BLaER1 (cell line): ENCODE measurements at regions not wholly inside any gene's neighbourhood (a gene's known extent, or its start where the extent isn't known, plus 50 kb on each side); places are given as distances from the start of the nearest gene placed in this dataset.
A peak's percentile ranks its signal among the peaks of the same experiment; 100 is the strongest.
"Not testable (repeated sequence)": the region's sequence is repeated elsewhere in the genome, so short reads cannot be mapped to it uniquely, and the experiment has no call there.

ENCODE experiments used
- H3K27ac ChIP-seq: shearing (Covaris generic); formaldehyde crosslinking; 2 replicates; pipeline ENCODE4 v1.8.1; 2022
- H3K27me3 ChIP-seq: shearing (Covaris generic); formaldehyde crosslinking; 2 replicates; pipeline ENCODE4 v1.8.1; 2022
- H3K36me3 ChIP-seq: shearing (Covaris generic); formaldehyde crosslinking; 2 replicates; pipeline ENCODE4 v1.8.1; 2022
- H3K4me1 ChIP-seq: shearing (Covaris generic); formaldehyde crosslinking; 2 replicates; pipeline ENCODE4 v1.8.1; 2022
- H3K4me2 ChIP-seq: shearing (Covaris generic); formaldehyde crosslinking; 2 replicates; pipeline ENCODE4 v1.8.1; 2022
- H3K4me3 ChIP-seq: shearing (Covaris generic); formaldehyde crosslinking; 2 replicates; pipeline ENCODE4 v1.8.1; 2022
- H3K9ac ChIP-seq: shearing (Covaris generic); formaldehyde crosslinking; 2 replicates; pipeline ENCODE4 v1.8.1; 2022
- H3K9me3 ChIP-seq: shearing (Covaris generic); formaldehyde crosslinking; 2 replicates; pipeline ENCODE4 v1.8.1; 2022
- H4K20me1 ChIP-seq: shearing (Covaris generic); formaldehyde crosslinking; 2 replicates; pipeline ENCODE4 v1.8.1; 2022
- Cebpa-rat ChIP-seq: shearing (Covaris generic); IDR thresholded peaks from 2 replicates; pipeline ENCODE4 v1.8.1; 2022

DNA sequence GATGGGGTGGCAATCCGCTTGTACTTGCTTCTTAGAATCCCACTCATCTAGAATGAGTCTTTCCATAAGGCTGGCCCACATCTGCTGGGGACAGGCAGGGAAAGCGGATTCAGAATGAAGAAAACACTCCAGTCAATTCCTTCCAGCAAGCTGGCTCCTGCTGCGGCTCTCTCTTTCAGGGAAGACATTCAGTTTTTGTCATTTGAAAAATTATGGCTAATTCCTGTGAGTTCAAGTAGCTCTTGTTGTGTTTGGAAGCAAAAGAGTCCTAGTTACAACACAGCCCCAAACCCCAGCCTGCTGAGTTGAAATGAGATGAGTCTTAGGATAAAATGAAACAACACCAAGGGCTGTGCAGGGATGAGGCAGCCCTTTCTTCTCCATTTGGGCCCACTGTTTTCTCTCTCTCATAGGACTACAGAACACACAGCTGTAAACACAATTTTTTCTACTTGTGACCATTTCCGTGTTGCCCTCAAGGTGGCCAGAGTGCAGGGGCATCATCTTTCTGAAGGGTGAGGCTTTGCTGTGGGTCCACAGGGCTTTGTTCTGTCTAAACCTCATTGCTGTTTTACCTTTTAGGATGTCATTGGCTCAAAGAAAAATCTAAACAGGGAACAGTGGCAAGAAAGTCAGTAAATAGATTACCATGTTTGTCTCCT is 90.8 kb upstream of the EEPD1 start:
- Histone ChIP-seq H3K9ac (no peak overlapping the region), H3K36me3 (no peaks in the 10 kb centered on the region), H3K9me3 (0 out of 2 replicates have a peak, but pooled peaks cover 11% of the 10 kb centered on the region), H3K27ac (no peak overlapping the region), H3K27me3 (no peaks in the 10 kb centered on the region), H3K4me3 (no peak overlapping the region), H4K20me1 (no peaks in the 10 kb centered on the region), H3K4me2 (no peak overlapping the region), H3K4me1 (no peaks in the 10 kb centered on the region)
- no peak for TF ChIP-seq Cebpa-rat

GRCh38 chr7:36064676-36065075 is 88.4 kb upstream of the EEPD1 start:
- H3K27me3 ChIP-seq, result no peaks in the 10 kb centered on the region
- no peak overlapping the region for H3K27ac ChIP-seq
- H3K4me3 ChIP-seq, result no peak overlapping the region
- H3K9me3 ChIP-seq, result 0 out of 2 replicates have a peak, but pooled peaks cover 11% of the 10 kb centered on the region
- H4K20me1 ChIP-seq, result no peaks in the 10 kb centered on the region
- H3K4me2 ChIP-seq, result no peak overlapping the region
- H3K36me3 ChIP-seq, result no peaks in the 10 kb centered on the region
- H3K4me1 ChIP-seq, result no peaks in the 10 kb centered on the region
- no peak overlapping the region for H3K9ac ChIP-seq
- TF ChIP-seq Cebpa-rat, result no peak

DNA sequence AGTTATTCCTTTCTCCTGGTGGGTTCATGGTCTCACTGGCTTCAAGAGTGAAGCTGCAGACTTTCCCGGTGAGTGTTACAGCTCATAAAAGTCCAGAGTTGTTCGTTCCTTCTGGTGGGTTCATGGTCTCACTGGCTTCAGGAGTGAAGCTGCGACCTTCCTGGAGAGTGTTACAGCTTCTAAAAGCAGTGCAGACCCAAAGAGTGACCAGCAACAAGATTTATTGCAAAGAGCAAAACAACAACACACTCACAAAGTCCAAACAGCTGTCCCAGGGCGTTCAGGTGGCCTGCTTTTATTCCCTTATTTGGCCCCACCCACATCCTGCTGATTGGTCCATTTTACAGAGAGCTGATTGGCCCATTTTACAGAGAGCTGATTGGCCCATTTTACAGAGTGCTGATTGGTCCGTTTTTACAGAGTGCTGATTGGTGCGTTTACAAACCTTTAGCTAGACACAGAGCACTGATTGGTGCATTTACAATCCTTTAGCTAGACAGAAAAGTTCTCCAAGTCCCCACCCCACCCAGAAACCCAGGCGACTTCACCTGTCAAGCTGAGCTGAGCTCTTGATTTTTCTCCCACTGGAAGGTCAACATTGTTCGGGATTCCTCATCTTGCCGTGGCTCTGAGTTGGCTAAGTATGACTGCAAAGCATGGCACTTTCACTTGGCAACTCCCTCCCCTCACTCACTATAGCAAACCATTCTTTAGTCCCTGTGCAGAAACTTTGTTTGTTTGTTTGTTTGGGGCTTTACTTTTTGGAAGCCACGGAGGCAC is 87.3 kb upstream of the EEPD1 start:
- not testable (repeated sequence) for H4K20me1 ChIP-seq, H3K36me3 ChIP-seq, H3K9ac ChIP-seq, H3K4me3 ChIP-seq, H3K27ac ChIP-seq, H3K27me3 ChIP-seq, H3K4me2 ChIP-seq, H3K4me1 ChIP-seq
- 0 out of 2 replicates have a peak, but pooled peaks cover 11% of the 10 kb centered on the region for H3K9me3 ChIP-seq

GRCh38 chr7:36066343-36066664 is 86.8 kb upstream of the EEPD1 start:
- Histone ChIP-seq H3K4me1 (no peaks in the 10 kb centered on the region), H3K9ac (no peak overlapping the region), H3K9me3 (0 out of 2 replicates have a peak, but pooled peaks cover 11% of the 10 kb centered on the region), H3K36me3 (no peaks in the 10 kb centered on the region), H3K4me2 (no peak overlapping the region), H3K4me3 (no peak overlapping the region), H4K20me1 (no peaks in the 10 kb centered on the region), H3K27ac (no peak overlapping the region), H3K27me3 (no peaks in the 10 kb centered on the region)
- no peak for TF ChIP-seq Cebpa-rat

- no peaks in the 10 kb centered on the region for H3K27me3 ChIP-seq
- H3K4me1 ChIP-seq, result no peaks in the 10 kb centered on the region
- H3K4me3 ChIP-seq, result no peak overlapping the region
- no peaks in the 10 kb centered on the region for H4K20me1 ChIP-seq
- H3K4me2 ChIP-seq, result no peak overlapping the region
- no peak for TF ChIP-seq Cebpa-rat
- H3K27ac ChIP-seq, result no peak overlapping the region
- H3K9me3 ChIP-seq, result 0 out of 2 replicates have a peak, but pooled peaks cover 9% of the 10 kb centered on the region
- H3K36me3 ChIP-seq, result no peaks in the 10 kb centered on the region
- H3K9ac ChIP-seq, result no peak overlapping the region
Observed at GRCh38 chr7:36070230-36070629, 82.8 kb upstream of the EEPD1 start.

GRCh38 chr7:36071605-36072004 is 81.4 kb upstream of the EEPD1 start:
- no peak for TF ChIP-seq Cebpa-rat
- Histone ChIP-seq H3K4me3 (no peak overlapping the region), H3K4me1 (peaks cover 7% of the 10 kb centered on the region), H4K20me1 (no peaks in the 10 kb centered on the region), H3K4me2 (no peak overlapping the region), H3K36me3 (no peaks in the 10 kb centered on the region), H3K27ac (no peak overlapping the region), H3K27me3 (no peaks in the 10 kb centered on the region), H3K9me3 (no peaks in the 10 kb centered on the region), H3K9ac (no peak overlapping the region)

- H4K20me1 ChIP-seq, result no peaks in the 10 kb centered on the region
- H3K4me2 ChIP-seq, result no peak overlapping the region
- TF ChIP-seq Cebpa-rat, result no peak
- H3K4me1 ChIP-seq, result peaks cover 9% of the 10 kb centered on the region
- no peak overlapping the region for H3K27ac ChIP-seq
- no peaks in the 10 kb centered on the region for H3K27me3 ChIP-seq
- no peak overlapping the region for H3K4me3 ChIP-seq
- H3K9ac ChIP-seq, result no peak overlapping the region
- no peaks in the 10 kb centered on the region for H3K36me3 ChIP-seq
- no peaks in the 10 kb centered on the region for H3K9me3 ChIP-seq
Observed at GRCh38 chr7:36072620-36073019, 80.4 kb upstream of the EEPD1 start.

- no peaks in the 10 kb centered on the region for H3K36me3 ChIP-seq
- no peaks in the 10 kb centered on the region for H4K20me1 ChIP-seq
- H3K27me3 ChIP-seq, result no peaks in the 10 kb centered on the region
- H3K4me3 ChIP-seq, result no peak overlapping the region
- no peak overlapping the region for H3K9ac ChIP-seq
- no peaks in the 10 kb centered on the region for H3K9me3 ChIP-seq
- H3K4me2 ChIP-seq, result no peak overlapping the region
- no peak for TF ChIP-seq Cebpa-rat
- H3K27ac ChIP-seq, result no peak overlapping the region
- H3K4me1 ChIP-seq, result peaks cover 9% of the 10 kb centered on the region
Observed at GRCh38 chr7:36075561-36075960, 77.5 kb upstream of the EEPD1 start.

GRCh38 chr7:36076074-36076473 is 77.0 kb upstream of the EEPD1 start:
- Histone ChIP-seq H3K27ac (no peak overlapping the region), H3K4me1 (peaks cover 9% of the 10 kb centered on the region), H3K9ac (no peak overlapping the region), H3K27me3 (no peaks in the 10 kb centered on the region), H3K9me3 (no peaks in the 10 kb centered on the region), H4K20me1 (no peaks in the 10 kb centered on the region), H3K4me2 (peak overlapping the region; percentile 46), H3K36me3 (no peaks in the 10 kb centered on the region), H3K4me3 (no peak overlapping the region)
- no peak for TF ChIP-seq Cebpa-rat

DNA sequence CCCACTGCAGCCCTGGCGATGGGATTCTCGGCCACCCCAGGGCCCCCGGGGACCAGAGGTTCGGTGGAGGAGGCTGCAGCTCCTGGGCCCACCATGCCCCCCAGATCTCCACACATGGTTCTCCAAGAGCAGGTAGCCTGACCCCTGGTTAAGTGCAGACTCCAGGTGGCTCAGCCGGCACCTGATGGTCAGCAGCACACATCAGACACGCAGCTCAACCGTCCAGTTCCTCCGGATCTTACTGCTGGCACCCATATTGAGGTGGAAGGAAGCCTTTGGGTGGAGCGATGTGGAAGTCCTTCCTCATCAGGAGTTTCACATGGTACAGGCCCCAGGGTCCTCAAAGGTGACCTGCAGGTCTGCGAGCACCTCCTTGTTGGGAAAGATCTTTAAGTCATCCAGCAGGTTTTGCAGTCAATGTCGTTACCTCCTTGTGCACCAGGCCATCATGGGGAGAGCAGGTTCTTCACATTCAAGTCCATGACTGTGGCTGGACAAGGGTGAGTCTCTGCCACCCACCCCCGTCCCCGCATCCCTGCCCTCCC is 74.2 kb upstream of the EEPD1 start:
- Histone ChIP-seq H3K36me3 (no peaks in the 10 kb centered on the region), H3K27ac (no peak overlapping the region), H3K9ac (no peak overlapping the region), H3K27me3 (no peaks in the 10 kb centered on the region), H3K9me3 (no peaks in the 10 kb centered on the region), H4K20me1 (no peaks in the 10 kb centered on the region), H3K4me2 (no peak overlapping the region), H3K4me1 (peaks cover 9% of the 10 kb centered on the region), H3K4me3 (no peak overlapping the region)
- no peak for TF ChIP-seq Cebpa-rat
